WI38 (cell line): ENCODE measurements at regions not wholly inside any gene's neighbourhood (a gene's known extent, or its start where the extent isn't known, plus 50 kb on each side); places are given as distances from the start of the nearest gene placed in this dataset.

Experiments
- H3K4me3 ChIP-seq: 2 replicates; pipeline ENCODE4 v1.5.1; 2011; ENCODE audit warnings: low read depth, mild to moderate bottlenecking, control low read depth, low read length
- CTCF ChIP-seq: IDR thresholded peaks from 2 replicates; pipeline ENCODE4 v1.5.1; 2012; ENCODE audit warnings: low read depth, mild to moderate bottlenecking, control low read depth, low read length

- TF ChIP-seq CTCF = no peak
- no peak overlapping the region for H3K4me3 ChIP-seq
Observed at GRCh38 chr11:86158704-86159580, 85.6 kb upstream of the EED start.

GRCh38 chr11:86157797-86158378, 86.7 kb upstream of the EED start:
- TF ChIP-seq CTCF = no peak
- no peak overlapping the region for H3K4me3 ChIP-seq

- TF ChIP-seq CTCF = no peak
- no peak overlapping the region for H3K4me3 ChIP-seq
Observed at GRCh38 chr11:86156397-86156955, 87.6 kb upstream of the PICALM start.

- no peak overlapping the region for H3K4me3 ChIP-seq
Observed at GRCh38 chr11:86155200-86155844, 86.4 kb upstream of the PICALM start.

GRCh38 chr11:86153439-86153838, 84.6 kb upstream of the PICALM start:
- TF ChIP-seq CTCF = no peak
- no peak overlapping the region for H3K4me3 ChIP-seq

More at GRCh38 chr11:86155200-86155844, 86.4 kb upstream of the PICALM start:
- TF ChIP-seq CTCF = no peak

- no peak overlapping the region for H3K4me3 ChIP-seq
- TF ChIP-seq CTCF = no peak
Observed at GRCh38 chr11:86152901-86153300, 84.0 kb upstream of the PICALM start.
